Upper lobe of left lung (tissue), 6 donors: ENCODE measurements at regions not wholly inside any gene's neighbourhood (a gene's known extent, or its start where the extent isn't known, plus 50 kb on each side); places are given as distances from the start of the nearest gene placed in this dataset.
"Not testable (repeated sequence)": the region's sequence is repeated elsewhere in the genome, so short reads cannot be mapped to it uniquely, and the experiment has no call there.

Experiments
- ATAC-seq, 2 donors: fragments of 200-7000 bp; cut with Tn5 transposase; one replicate each; pipeline ENCODE4 v1.9.1; 2022; ENCODE audit warnings: mild to moderate bottlenecking in 2 of 2, moderate library complexity in 2 of 2; ENCODE audit not compliant: low FRiP score in 2 of 2
- DNase-seq, 2 donors: peaks; one replicate each; pipeline ENCODE4 v3.0.0-alpha.2; 2019 to 2020
- H3K27ac ChIP-seq, 4 donors: fragments of 200-600 bp; sonication (generic); one replicate each; pipeline ENCODE4 v1.5.1; 2016 to 2019
- H3K27me3 ChIP-seq, 4 donors: fragments of 200-600 bp; sonication (generic); one replicate each; pipeline ENCODE4 v1.5.1; 2017 to 2019
- H3K36me3 ChIP-seq, 4 donors: fragments of 200-600 bp; sonication (generic); one replicate each; pipeline ENCODE4 v1.5.1; 2016 to 2019
- H3K4me1 ChIP-seq, 4 donors: fragments of 200-600 bp; sonication (generic); one replicate each; pipeline ENCODE4 v1.5.1; 2018 to 2019
- H3K4me3 ChIP-seq, 4 donors: fragments of 200-600 bp; sonication (generic); one replicate each; pipeline ENCODE4 v1.5.1; 2017 to 2019; ENCODE audit warnings: mild to moderate bottlenecking in 2 of 4, moderate library complexity in 1 of 4
- H3K9me3 ChIP-seq, 4 donors: fragments of 200-600 bp; sonication (generic); one replicate each; pipeline ENCODE4 v1.5.1; 2018 to 2019
- CTCF ChIP-seq, 6 experiments: fragments of 450-650 bp in 4 of 6; fragments of 200-600 bp in 2 of 6; sonication (generic) in 2 of 6; IDR thresholded peaks; one replicate each; pipeline ENCODE4 v1.5.1; 2016 to 2019; ENCODE audit warnings: antibody characterized with exemption in 6 of 6
- EP300 ChIP-seq, 4 donors: sonication (generic); formaldehyde crosslinking; IDR thresholded peaks; one replicate each; pipeline ENCODE4 v1.5.1; 2017; ENCODE audit warnings: antibody characterized with exemption in 4 of 4, control low read depth in 2 of 4
- POLR2A ChIP-seq, 4 donors: fragments of 450-650 bp; IDR thresholded peaks; one replicate each; pipeline ENCODE4 v1.5.1; 2016 to 2017; ENCODE audit warnings: antibody characterized with exemption in 4 of 4, mild to moderate bottlenecking in 2 of 4
- POLR2AphosphoS5 ChIP-seq, 2 donors: sonication (generic); formaldehyde crosslinking; IDR thresholded peaks; one replicate each; pipeline ENCODE4 v1.5.1; 2017; ENCODE audit warnings: antibody characterized with exemption in 2 of 2
- WGBS, 2 donors: methylation state at CpG; one replicate each; pipeline ENCODE4 v1.1.5; 2017 to 2018; 5-methylcytosine and 5-hydroxymethylcytosine counted together
- donor health status: DM: no; HTN: no; CAD: no; lungs with moderate emphysema.
- donor health status: DM: no; HTN: yes; CAD: no; lungs with severe emphysema.

- DNase-seq (no peak), ATAC-seq (no peak)
- no peaks in the 10 kb centered on the region for H3K9me3 ChIP-seq
- WGBS, 2 donors: 39% methylated on average over 2 of the region's 2 CpGs
- no peak overlapping the region for H3K27ac ChIP-seq
- H3K36me3 ChIP-seq: no peaks in the 10 kb centered on the region
- H3K4me3 ChIP-seq: no peak overlapping the region
- no peaks in the 10 kb centered on the region for H3K4me1 ChIP-seq
- H3K27me3 ChIP-seq: no peaks in the 10 kb centered on the region
- no peak for TF ChIP-seq EP300 (IDR thresholded peaks at IDR 0.05)
Observed at GRCh38 chr2:58702302-58702885, 461.3 kb upstream of the FANCL start.

- H3K4me1 ChIP-seq: no peaks in the 10 kb centered on the region
- H3K27ac ChIP-seq: no peak overlapping the region
- no peak overlapping the region for H3K4me3 ChIP-seq
- no peak for TF ChIP-seq POLR2A (IDR thresholded peaks at IDR 0.05)
- TF ChIP-seq POLR2AphosphoS5 (IDR thresholded peaks at IDR 0.05): no peak
- no peak for TF ChIP-seq CTCF (IDR thresholded peaks at IDR 0.05)
- TF ChIP-seq EP300 (IDR thresholded peaks at IDR 0.05): no peak
- H3K27me3 ChIP-seq: no peaks in the 10 kb centered on the region
- H3K9me3 ChIP-seq: no peaks in the 10 kb centered on the region
- DNase-seq: no peak
- WGBS, 2 donors: 78 to 79% methylated on average over 3 of the region's 3 CpGs
- H3K36me3 ChIP-seq: no peaks in the 10 kb centered on the region
- no peak for ATAC-seq
Observed at GRCh38 chr2:58701688-58702301, 460.7 kb upstream of the FANCL start.

- ATAC-seq: no peak
- WGBS, 2 donors: 68 to 75% methylated on average over 1 of the region's 1 CpG
- H3K27me3 ChIP-seq: no peaks in the 10 kb centered on the region
- H3K4me3 ChIP-seq: no peak overlapping the region
- H3K9me3 ChIP-seq: no peaks in the 10 kb centered on the region
- no peak overlapping the region for H3K27ac ChIP-seq
- TF ChIP-seq POLR2A (IDR thresholded peaks at IDR 0.05) (no peak), EP300 (IDR thresholded peaks at IDR 0.05) (no peak), POLR2AphosphoS5 (IDR thresholded peaks at IDR 0.05) (no peak), CTCF (IDR thresholded peaks at IDR 0.05) (no peak)
- no peaks in the 10 kb centered on the region for H3K4me1 ChIP-seq
- DNase-seq: no peak
- no peaks in the 10 kb centered on the region for H3K36me3 ChIP-seq
Observed at GRCh38 chr2:58700591-58700990, 459.5 kb upstream of the FANCL start.

GRCh38 chr2:58699411-58699810, 458.3 kb upstream of the FANCL start:
- Histone ChIP-seq H3K4me1 (no peaks in the 10 kb centered on the region), H3K4me3 (no peak overlapping the region), H3K27ac (no peak overlapping the region), H3K27me3 (no peaks in the 10 kb centered on the region), H3K36me3 (no peaks in the 10 kb centered on the region), H3K9me3 (no peaks in the 10 kb centered on the region)
- WGBS, 2 donors: 68 to 70% methylated on average over 3 of the region's 3 CpGs
- ATAC-seq (no peak), DNase-seq (no peak)
- TF ChIP-seq POLR2AphosphoS5 (IDR thresholded peaks at IDR 0.05): no peak
- no peak for TF ChIP-seq EP300 (IDR thresholded peaks at IDR 0.05)
- no peak for TF ChIP-seq POLR2A (IDR thresholded peaks at IDR 0.05)
- TF ChIP-seq CTCF (IDR thresholded peaks at IDR 0.05): no peak

- ATAC-seq (no peak), DNase-seq (no peak)
- H3K9me3 ChIP-seq: no peaks in the 10 kb centered on the region
- no peaks in the 10 kb centered on the region for H3K27me3 ChIP-seq
- H3K36me3 ChIP-seq: no peaks in the 10 kb centered on the region
- no peak for TF ChIP-seq EP300 (IDR thresholded peaks at IDR 0.05)
- H3K4me3 ChIP-seq: no peak overlapping the region
- no peak overlapping the region for H3K27ac ChIP-seq
- 55 to 67% methylated on average over 4 of the region's 4 CpGs for WGBS, 2 donors
- H3K4me1 ChIP-seq: no peaks in the 10 kb centered on the region
Observed at GRCh38 chr2:58698620-58699019, 457.5 kb upstream of the FANCL start.

- not testable (repeated sequence) for H3K9me3 ChIP-seq, H3K27ac ChIP-seq, DNase-seq, H3K4me1 ChIP-seq, H3K36me3 ChIP-seq, H3K27me3 ChIP-seq, H3K4me3 ChIP-seq, ATAC-seq
- WGBS, 2 donors: 64 to 100% methylated on average over 2 of the region's 2 CpGs
Observed at GRCh38 chr2:58694114-58694513, 453.0 kb upstream of the FANCL start.

- H3K36me3 ChIP-seq, H3K27me3 ChIP-seq, ATAC-seq, H3K4me1 ChIP-seq, H3K27ac ChIP-seq, H3K4me3 ChIP-seq, DNase-seq, H3K9me3 ChIP-seq: not testable (repeated sequence)
- WGBS, 2 donors: 59 to 70% methylated on average over 2 of the region's 2 CpGs
Observed at GRCh38 chr2:58691041-58691440, 449.9 kb upstream of the FANCL start.
